HepG2 (cell line): ENCODE measurements at regions not wholly inside any gene's neighbourhood (a gene's known extent, or its start where the extent isn't known, plus 50 kb on each side); places are given as distances from the start of the nearest gene placed in this dataset.

Experiments
- ATF3 ChIP-seq: sonication (generic); formaldehyde crosslinking; IDR thresholded peaks from 2 replicates; pipeline ENCODE4 v1.4.0; 2020; ENCODE audit warnings: missing genetic modification reagents
- ATF7 ChIP-seq, 2 experiments: fragments of 450-650 bp in 1 of 2; sonication (generic) in 1 of 2; formaldehyde crosslinking in 1 of 2; IDR thresholded peaks; 2 replicates each; pipeline versions ENCODE4 v1.4.0 to v1.6.1; 2016 to 2020; ENCODE audit warnings: antibody characterized with exemption in 1 of 2, mild to moderate bottlenecking in 1 of 2, missing genetic modification reagents in 1 of 2
- BHLHE40 ChIP-seq: IDR thresholded peaks from 2 replicates; pipeline ENCODE4 v1.6.1; 2011; ENCODE audit warnings: low read length, improper control_type of control experiment
- HCFC1 ChIP-seq: fragments of 150-350 bp; IDR thresholded peaks from 2 replicates; pipeline ENCODE4 v1.6.1; 2014; ENCODE audit warnings: low read depth, low read length
- MYC ChIP-seq: sonication (generic); formaldehyde crosslinking; IDR thresholded peaks from 2 replicates; pipeline ENCODE4 v1.9.0; 2021; ENCODE audit warnings: missing genetic modification reagents, borderline replicate concordance
- ZNF274 ChIP-seq: sonication (generic); formaldehyde crosslinking; IDR thresholded peaks from 2 replicates; pipeline ENCODE4 v1.5.1; 2020; ENCODE audit warnings: mild to moderate bottlenecking, missing genetic modification reagents
- ZNF776 ChIP-seq: sonication (generic); formaldehyde crosslinking; IDR thresholded peaks from 2 replicates; pipeline ENCODE4 v1.4.0; 2020; ENCODE audit warnings: mild to moderate bottlenecking, missing genetic modification reagents
- TF ChIP-seq, protein P1 (sequence below): sonication (generic); formaldehyde crosslinking; IDR thresholded peaks from 2 replicates; pipeline ENCODE4 v1.5.0; 2020; ENCODE audit warnings: mild to moderate bottlenecking, missing genetic modification reagents, moderate library complexity

GRCh38 chr1:58064166-58064565, 482.4 kb downstream of the OMA1 start:
- TF ChIP-seq ZNF274, result no peak
- TF ChIP-seq ATF3 (CRISPR knock-in tag), result no peak
- TF ChIP-seq BHLHE40, result no peak
- no peak for TF ChIP-seq ATF7 (IDR thresholded peaks at IDR 0.05)
- TF ChIP-seq ATF7 (CRISPR knock-in tag; IDR thresholded peaks at IDR 0.05), result no peak
- TF ChIP-seq, protein P1, sequence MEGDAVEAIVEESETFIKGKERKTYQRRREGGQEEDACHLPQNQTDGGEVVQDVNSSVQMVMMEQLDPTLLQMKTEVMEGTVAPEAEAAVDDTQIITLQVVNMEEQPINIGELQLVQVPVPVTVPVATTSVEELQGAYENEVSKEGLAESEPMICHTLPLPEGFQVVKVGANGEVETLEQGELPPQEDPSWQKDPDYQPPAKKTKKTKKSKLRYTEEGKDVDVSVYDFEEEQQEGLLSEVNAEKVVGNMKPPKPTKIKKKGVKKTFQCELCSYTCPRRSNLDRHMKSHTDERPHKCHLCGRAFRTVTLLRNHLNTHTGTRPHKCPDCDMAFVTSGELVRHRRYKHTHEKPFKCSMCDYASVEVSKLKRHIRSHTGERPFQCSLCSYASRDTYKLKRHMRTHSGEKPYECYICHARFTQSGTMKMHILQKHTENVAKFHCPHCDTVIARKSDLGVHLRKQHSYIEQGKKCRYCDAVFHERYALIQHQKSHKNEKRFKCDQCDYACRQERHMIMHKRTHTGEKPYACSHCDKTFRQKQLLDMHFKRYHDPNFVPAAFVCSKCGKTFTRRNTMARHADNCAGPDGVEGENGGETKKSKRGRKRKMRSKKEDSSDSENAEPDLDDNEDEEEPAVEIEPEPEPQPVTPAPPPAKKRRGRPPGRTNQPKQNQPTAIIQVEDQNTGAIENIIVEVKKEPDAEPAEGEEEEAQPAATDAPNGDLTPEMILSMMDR (CRISPR knock-in tag), result no peak
- no peak for TF ChIP-seq MYC (CRISPR knock-in tag)
- no peak for TF ChIP-seq HCFC1
- no peak for TF ChIP-seq ZNF776 (CRISPR knock-in tag)
